Neuronal stem cell (in vitro differentiated cells): ENCODE measurements at regions not wholly inside any gene's neighbourhood (a gene's known extent, or its start where the extent isn't known, plus 50 kb on each side); places are given as distances from the start of the nearest gene placed in this dataset.

Source experiments
- DNase-seq: peaks from one replicate; pipeline ENCODE4 v3.0.0-alpha.2; 2013; ENCODE audit warnings: low spot score
- H2AFZ ChIP-seq: one replicate; pipeline ENCODE4 v1.6.1; 2013; ENCODE audit warnings: mild to moderate bottlenecking, low read length, inconsistent platforms
- H2AK5ac ChIP-seq: 2 replicates; pipeline ENCODE4 v1.6.1; 2013; ENCODE audit warnings: low read depth, mild to moderate bottlenecking, inconsistent platforms, low read length, moderate library complexity, mixed read lengths
- H2BK120ac ChIP-seq: 2 replicates; pipeline ENCODE4 v1.6.1; 2013; ENCODE audit warnings: low read depth, mild to moderate bottlenecking, inconsistent platforms, low read length, moderate library complexity, mixed read lengths
- H2BK12ac ChIP-seq: one replicate; pipeline ENCODE4 v1.6.1; 2013; ENCODE audit warnings: low read length, inconsistent platforms
- H2BK15ac ChIP-seq: 2 replicates; pipeline ENCODE4 v1.6.1; 2013; ENCODE audit warnings: mild to moderate bottlenecking, low read length, inconsistent platforms, mixed read lengths
- H2BK5ac ChIP-seq: one replicate; pipeline ENCODE4 v1.6.1; 2013; ENCODE audit warnings: inconsistent platforms, mild to moderate bottlenecking, low read length, moderate library complexity
- H3K14ac ChIP-seq: one replicate; pipeline ENCODE4 v1.6.1; 2013; ENCODE audit warnings: low read length, inconsistent platforms
- H3K18ac ChIP-seq: 2 replicates; pipeline ENCODE4 v1.6.1; 2013; ENCODE audit warnings: low read length, inconsistent platforms
- H3K23ac ChIP-seq: 2 replicates; pipeline ENCODE4 v1.6.1; 2013; ENCODE audit warnings: low read depth, mild to moderate bottlenecking, mixed read lengths, low read length, inconsistent platforms; ENCODE audit not compliant: poor library complexity
- H3K27ac ChIP-seq: replicated peaks from 3 replicates; pipeline ENCODE4 v1.5.1; 2013; ENCODE audit warnings: low read length, inconsistent platforms
- H3K27me3 ChIP-seq, 3 experiments: 2 replicates each; pipeline ENCODE4 v1.6.1; 2013; ENCODE audit warnings: low read length in 3 of 3, mild to moderate bottlenecking in 2 of 3, inconsistent platforms in 1 of 3, low read depth in 1 of 3, mixed read lengths in 1 of 3, moderate library complexity in 1 of 3; ENCODE audit not compliant: control insufficient read depth in 3 of 3, insufficient read depth in 3 of 3
- H3K36me3 ChIP-seq, 2 donors: replicated peaks in 1 of 2; 2 replicates each; pipeline ENCODE4 v1.6.1; 2013; ENCODE audit warnings: low read length in 2 of 2; ENCODE audit not compliant: control insufficient read depth in 2 of 2, insufficient read depth in 2 of 2
- H3K4ac ChIP-seq: 2 replicates; pipeline ENCODE4 v1.6.1; 2013; ENCODE audit warnings: inconsistent platforms, mild to moderate bottlenecking, low read length, moderate library complexity
- H3K4me1 ChIP-seq, 2 donors: 1 replicate in 1 of 2; 2 replicates in 1 of 2; pipeline ENCODE4 v1.6.1; 2013; ENCODE audit warnings: low read length in 2 of 2, low read depth in 1 of 2; ENCODE audit not compliant: control insufficient read depth in 2 of 2, insufficient read depth in 1 of 2
- H3K4me2 ChIP-seq: one replicate; pipeline ENCODE4 v1.6.1; 2013; ENCODE audit warnings: mild to moderate bottlenecking, low read length, inconsistent platforms; ENCODE audit not compliant: insufficient read depth, poor library complexity, severe bottlenecking
- H3K4me3 ChIP-seq, 2 donors: 2 replicates each; pipeline ENCODE4 v1.5.1; 2013; ENCODE audit warnings: low read length in 2 of 2, mild to moderate bottlenecking in 2 of 2, inconsistent platforms in 1 of 2, moderate library complexity in 1 of 2
- H3K79me1 ChIP-seq: one replicate; pipeline ENCODE4 v1.6.1; 2013; ENCODE audit warnings: low read depth, mild to moderate bottlenecking, inconsistent platforms, low read length, moderate library complexity
- H3K9ac ChIP-seq: one replicate; pipeline ENCODE4 v1.6.1; 2013; ENCODE audit warnings: mild to moderate bottlenecking, low read depth, low read length, inconsistent platforms; ENCODE audit not compliant: poor library complexity
- H3K9me3 ChIP-seq, 2 donors: replicated peaks in 1 of 2; 2 replicates each; pipeline versions ENCODE3 to v1.6.1; 2013; ENCODE audit warnings: low read length in 2 of 2, mild to moderate bottlenecking in 2 of 2, inconsistent platforms in 1 of 2, low read depth in 1 of 2, mixed read lengths in 1 of 2, moderate library complexity in 1 of 2; ENCODE audit not compliant: control insufficient read depth in 2 of 2, insufficient read depth in 1 of 2
- H4K8ac ChIP-seq: one replicate; pipeline ENCODE4 v1.6.1; 2013; ENCODE audit warnings: low read depth, mild to moderate bottlenecking, inconsistent platforms, low read length, moderate library complexity
- H4K91ac ChIP-seq: one replicate; pipeline ENCODE4 v1.6.1; 2013; ENCODE audit warnings: low read length, low read depth, mild to moderate bottlenecking, inconsistent platforms; ENCODE audit not compliant: poor library complexity
- WGBS, 2 donors: extraction: QIAGEN DNeasy Blood & Tissue Kit; methylation state at CpG; one replicate each; pipeline ENCODE4 v1.1.7; 2013; ENCODE audit warnings: missing lambda C conversion rate in 2 of 2, mixed read lengths in 1 of 2; ENCODE audit not compliant: insufficient read length in 2 of 2, insufficient replicate concordance in 1 of 2; ENCODE audit errors: extremely low coverage in 2 of 2; 5-methylcytosine and 5-hydroxymethylcytosine counted together

GRCh38 chr2:129274038-129274415 is 705.4 kb upstream of the RAB6C start:
- H3K27me3 ChIP-seq, result no peaks in the 10 kb centered on the region
- H3K9me3 ChIP-seq, result no peaks in the 10 kb centered on the region
- H4K8ac ChIP-seq, result no peak overlapping the region
- H3K23ac ChIP-seq, result peak overlapping the region; percentile 34
- H2BK12ac ChIP-seq, result no peak overlapping the region
- no peak overlapping the region for H3K4me3 ChIP-seq
- peaks cover 0 to 3% of the 10 kb centered on the region in 2 donors for H3K4me1 ChIP-seq
- no peak overlapping the region for H4K91ac ChIP-seq
- no peak overlapping the region for H3K18ac ChIP-seq
- H2AK5ac ChIP-seq, result no peak overlapping the region
- no peak overlapping the region for H2BK120ac ChIP-seq
- H3K14ac ChIP-seq, result no peak overlapping the region
- no peak overlapping the region for H3K9ac ChIP-seq
- WGBS, 2 donors, result no CpG with 5 or more reads among the region's 2 CpGs
- H3K4ac ChIP-seq, result no peak overlapping the region
- no peak overlapping the region for H2BK15ac ChIP-seq
- no peak for DNase-seq
- no peak overlapping the region for H2BK5ac ChIP-seq
- H2AFZ ChIP-seq, result no peak overlapping the region
- no peak overlapping the region for H3K27ac ChIP-seq
- no peak overlapping the region for H3K4me2 ChIP-seq
- H3K79me1 ChIP-seq, result no peaks in the 10 kb centered on the region
- no peaks in the 10 kb centered on the region for H3K36me3 ChIP-seq

- Histone ChIP-seq H3K9me3 (peaks cover 0 to 3% of the 10 kb centered on the region in 2 donors), H2BK12ac (no peak overlapping the region), H3K9ac (no peak overlapping the region), H2BK15ac (no peak overlapping the region), H3K18ac (no peak overlapping the region), H3K4me2 (no peak overlapping the region), H2BK120ac (no peak overlapping the region), H3K4me1 (peaks cover 0 to 3% of the 10 kb centered on the region in 2 donors), H3K14ac (no peak overlapping the region), H3K23ac (no peak overlapping the region), H2AK5ac (no peak overlapping the region), H2BK5ac (no peak overlapping the region), H4K91ac (no peak overlapping the region), H4K8ac (no peak overlapping the region), H3K4me3 (no peak overlapping the region), H2AFZ (no peak overlapping the region), H3K36me3 (no peaks in the 10 kb centered on the region), H3K27me3 (no peaks in the 10 kb centered on the region), H3K4ac (no peak overlapping the region), H3K27ac (no peak overlapping the region), H3K79me1 (no peaks in the 10 kb centered on the region)
- no peak for DNase-seq
- WGBS, 2 donors, result no CpG with 5 or more reads among the region's 5 CpGs
These were observed 704.5 kb upstream of the RAB6C start for GRCh38 chr2:129274918-129275317.

GRCh38 chr2:129275706-129276105 is 703.8 kb upstream of the RAB6C start:
- no peak overlapping the region for H2BK120ac ChIP-seq
- no peak overlapping the region for H2BK5ac ChIP-seq
- no peak overlapping the region for H4K8ac ChIP-seq
- no peak overlapping the region for H2AFZ ChIP-seq
- peaks cover 0 to 3% of the 10 kb centered on the region in 2 donors for H3K4me1 ChIP-seq
- no peak overlapping the region for H3K4me3 ChIP-seq
- peaks cover 0 to 3% of the 10 kb centered on the region in 2 donors for H3K9me3 ChIP-seq
- WGBS, 2 donors, result no CpG with 5 or more reads among the region's 3 CpGs
- H3K27me3 ChIP-seq, result no peaks in the 10 kb centered on the region
- no peak overlapping the region for H3K27ac ChIP-seq
- H2BK12ac ChIP-seq, result no peak overlapping the region
- H2BK15ac ChIP-seq, result no peak overlapping the region
- no peak for DNase-seq
- H3K79me1 ChIP-seq, result no peaks in the 10 kb centered on the region
- H3K23ac ChIP-seq, result no peak overlapping the region
- H3K4ac ChIP-seq, result no peak overlapping the region
- no peak overlapping the region for H2AK5ac ChIP-seq
- H3K9ac ChIP-seq, result no peak overlapping the region
- no peak overlapping the region for H4K91ac ChIP-seq
- H3K36me3 ChIP-seq, result no peaks in the 10 kb centered on the region
- no peak overlapping the region for H3K18ac ChIP-seq
- no peak overlapping the region for H3K4me2 ChIP-seq
- H3K14ac ChIP-seq, result no peak overlapping the region

- Histone ChIP-seq H2AFZ (no peak overlapping the region), H3K18ac (no peak overlapping the region), H2BK12ac (no peak overlapping the region), H3K27me3 (no peaks in the 10 kb centered on the region), H3K9me3 (peaks cover 0 to 3% of the 10 kb centered on the region in 2 donors), H3K4me2 (no peak overlapping the region), H3K14ac (no peak overlapping the region), H3K4ac (no peak overlapping the region), H3K79me1 (no peaks in the 10 kb centered on the region), H4K91ac (no peak overlapping the region), H2BK15ac (no peak overlapping the region), H4K8ac (no peak overlapping the region), H2BK120ac (no peak overlapping the region), H3K27ac (no peak overlapping the region), H3K23ac (no peak overlapping the region), H3K4me1 (peaks cover 0 to 3% of the 10 kb centered on the region in 2 donors), H3K36me3 (no peaks in the 10 kb centered on the region), H3K9ac (no peak overlapping the region), H2AK5ac (no peak overlapping the region), H3K4me3 (no peak overlapping the region), H2BK5ac (no peak overlapping the region)
- WGBS, 2 donors, result no CpG with 5 or more reads among the region's 5 CpGs
- DNase-seq, result no peak
These were observed 702.4 kb upstream of the RAB6C start for GRCh38 chr2:129276978-129277584.
